ENCODE measurements at regions not wholly inside any gene's neighbourhood (a gene's known extent, or its start where the extent isn't known, plus 50 kb on each side); places are given as distances from the start of the nearest gene placed in this dataset.

DNA sequence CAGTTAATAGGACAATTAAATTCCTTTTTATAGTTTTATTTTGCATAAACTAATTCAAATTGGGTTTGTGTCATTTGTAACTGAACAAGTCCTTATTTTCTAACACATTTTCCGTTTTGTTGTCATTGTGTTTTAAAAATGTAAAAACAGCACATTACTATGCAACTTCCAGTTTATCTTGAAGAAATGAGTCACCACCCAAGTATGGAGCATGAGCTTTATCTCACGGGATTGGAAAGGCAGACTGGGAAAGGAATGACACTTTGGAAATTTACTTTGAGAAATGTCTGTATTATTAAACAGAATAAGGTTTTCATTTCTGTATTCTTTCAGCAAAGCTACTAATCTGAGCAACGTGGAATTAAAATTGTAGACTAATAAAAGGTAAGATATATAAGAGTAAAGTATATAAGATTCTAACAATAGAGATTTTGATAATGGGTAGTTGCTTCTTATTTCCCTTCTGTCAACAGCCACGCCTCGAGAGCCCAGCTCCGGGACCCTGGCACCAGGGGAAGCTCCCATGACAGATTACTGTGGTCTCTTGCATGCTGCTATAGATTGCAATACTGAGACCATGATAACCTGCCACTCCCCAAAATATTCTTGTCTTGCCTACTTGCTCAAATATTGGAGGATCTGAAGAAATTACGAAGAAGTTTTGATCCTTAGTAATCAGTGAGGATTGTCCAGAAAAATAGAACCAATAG, 433.1 kb downstream of the CHSY3 start:
- Histone ChIP-seq H2BK120ac (ENCODE audit: low read depth, low read length) (no peak overlapping the region), H3K18ac (ENCODE audit: low read length) (no peak overlapping the region)

DNA sequence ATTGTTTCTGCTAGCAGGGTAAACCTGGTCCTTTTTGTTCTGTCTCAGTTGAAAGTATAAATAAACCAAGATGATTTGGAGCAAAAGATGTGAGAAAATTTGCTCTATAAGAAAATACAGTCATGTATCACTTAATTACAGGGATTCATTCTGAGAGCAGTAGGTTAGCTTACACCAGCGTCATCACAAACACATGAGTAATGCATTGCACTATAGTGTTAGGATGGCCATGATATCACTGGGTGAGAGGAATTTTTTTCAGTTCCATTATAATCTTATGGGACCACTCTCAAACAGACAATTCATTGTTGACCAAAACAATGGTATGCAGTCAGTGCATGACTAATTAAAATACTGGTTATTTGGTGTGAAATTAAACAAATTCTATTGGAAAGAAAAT, 430.9 kb downstream of the CHSY3 start:
- Histone ChIP-seq H3K4me2 (ENCODE audit: insufficient read depth, low read length, poor library complexity, severe bottlenecking) (no peak overlapping the region), H3K9me3 (replicated peaks in 1 of 2; ENCODE audit: control insufficient read depth in 2 of 2, insufficient read depth in 1 of 2, low read depth in 1 of 2, low read length in 2 of 2) (no peaks in the 10 kb centered on the region), H2BK5ac (ENCODE audit: low read length) (no peak overlapping the region), H3K27me3 (ENCODE audit: control insufficient read depth in 3 of 3, insufficient read depth in 3 of 3, low read depth in 1 of 3, low read length in 3 of 3) (no peaks in the 10 kb centered on the region), H2BK120ac (ENCODE audit: low read depth, low read length) (no peak overlapping the region), H3K14ac (ENCODE audit: low read length) (no peak overlapping the region), H3K23ac (ENCODE audit: low read depth, low read length, poor library complexity) (no peak overlapping the region), H3K36me3 (replicated peaks in 1 of 2; ENCODE audit: control insufficient read depth in 2 of 2, insufficient read depth in 2 of 2, low read length in 2 of 2) (no peaks in the 10 kb centered on the region), H4K8ac (ENCODE audit: low read depth, low read length) (no peak overlapping the region), H3K4ac (ENCODE audit: low read length) (no peak overlapping the region), H2AFZ (ENCODE audit: low read length) (no peak overlapping the region), H3K4me1 (ENCODE audit: control insufficient read depth in 2 of 2, insufficient read depth in 1 of 2, low read depth in 1 of 2, low read length in 2 of 2) (no peaks in the 10 kb centered on the region), H3K79me1 (ENCODE audit: low read depth, low read length) (no peaks in the 10 kb centered on the region), H2BK12ac (ENCODE audit: low read length) (no peak overlapping the region), H3K27ac (replicated peaks; ENCODE audit: low read length) (no peak overlapping the region), H3K18ac (ENCODE audit: low read length) (no peak overlapping the region), H3K9ac (ENCODE audit: low read depth, low read length, poor library complexity) (no peak overlapping the region), H4K91ac (ENCODE audit: low read depth, low read length, poor library complexity) (no peak overlapping the region), H2BK15ac (ENCODE audit: low read length) (no peak overlapping the region), H3K4me3 (ENCODE audit: low read length in 2 of 2) (no peak overlapping the region), H2AK5ac (ENCODE audit: low read depth, low read length) (no peak overlapping the region)
- no CpG with 5 or more reads among the region's 1 CpG for WGBS, 2 donors (ENCODE audit: extremely low coverage in 2 of 2, insufficient read length in 2 of 2, insufficient replicate concordance in 1 of 2)
- no peak for DNase-seq (ENCODE audit: low spot score)

More for the DNA sequence above, 433.1 kb downstream of the CHSY3 start:
- no peaks in the 10 kb centered on the region for H3K27me3 ChIP-seq (ENCODE audit: control insufficient read depth in 3 of 3, insufficient read depth in 3 of 3, low read depth in 1 of 3, low read length in 3 of 3)
- no peak overlapping the region for H4K8ac ChIP-seq (ENCODE audit: low read depth, low read length)
- no peak overlapping the region for H3K4me2 ChIP-seq (ENCODE audit: insufficient read depth, low read length, poor library complexity, severe bottlenecking)
- H3K9me3 ChIP-seq (replicated peaks in 1 of 2; ENCODE audit: control insufficient read depth in 2 of 2, insufficient read depth in 1 of 2, low read depth in 1 of 2, low read length in 2 of 2), result no peaks in the 10 kb centered on the region
- H3K4me1 ChIP-seq (ENCODE audit: control insufficient read depth in 2 of 2, insufficient read depth in 1 of 2, low read depth in 1 of 2, low read length in 2 of 2), result no peaks in the 10 kb centered on the region
- no peaks in the 10 kb centered on the region for H3K79me1 ChIP-seq (ENCODE audit: low read depth, low read length)
- no peak overlapping the region for H4K91ac ChIP-seq (ENCODE audit: low read depth, low read length, poor library complexity)
- no peak overlapping the region for H2BK15ac ChIP-seq (ENCODE audit: low read length)
- no peak overlapping the region for H3K9ac ChIP-seq (ENCODE audit: low read depth, low read length, poor library complexity)
- H3K27ac ChIP-seq (replicated peaks; ENCODE audit: low read length), result no peak overlapping the region
- H3K4ac ChIP-seq (ENCODE audit: low read length), result no peak overlapping the region
- WGBS, 2 donors (ENCODE audit: extremely low coverage in 2 of 2, insufficient read length in 2 of 2, insufficient replicate concordance in 1 of 2), result no CpG with 5 or more reads among the region's 7 CpGs
- H2BK5ac ChIP-seq (ENCODE audit: low read length), result no peak overlapping the region
- H3K36me3 ChIP-seq (replicated peaks in 1 of 2; ENCODE audit: control insufficient read depth in 2 of 2, insufficient read depth in 2 of 2, low read length in 2 of 2), result no peaks in the 10 kb centered on the region
- no peak overlapping the region for H2AFZ ChIP-seq (ENCODE audit: low read length)
- H2BK12ac ChIP-seq (ENCODE audit: low read length), result no peak overlapping the region
- H3K4me3 ChIP-seq (ENCODE audit: low read length in 2 of 2), result no peak overlapping the region
- no peak overlapping the region for H3K14ac ChIP-seq (ENCODE audit: low read length)
- no peak overlapping the region for H2AK5ac ChIP-seq (ENCODE audit: low read depth, low read length)
- H3K23ac ChIP-seq (ENCODE audit: low read depth, low read length, poor library complexity), result no peak overlapping the region
- DNase-seq (ENCODE audit: low spot score), result no peak

DNA sequence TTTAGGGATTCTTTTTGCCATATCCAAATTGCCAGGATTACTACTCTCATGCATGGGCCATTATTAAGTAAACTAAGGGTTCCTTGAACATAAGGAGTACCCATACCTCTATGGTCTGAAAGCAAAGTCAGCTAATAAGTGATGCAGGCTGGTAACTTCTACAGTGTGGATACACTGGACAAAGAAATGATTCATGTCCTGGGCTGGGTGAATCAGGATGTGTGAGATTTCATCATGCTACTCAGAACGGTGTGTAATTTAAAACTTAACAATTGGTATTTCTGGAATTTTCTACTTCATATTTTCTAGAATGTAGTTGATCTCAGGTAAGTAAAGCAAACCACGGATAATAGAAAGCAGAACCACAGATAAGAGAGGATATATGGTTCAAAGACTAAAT, 428.8 kb downstream of the CHSY3 start:
- no peak overlapping the region for H3K18ac ChIP-seq (ENCODE audit: low read length)
- no peak overlapping the region for H4K91ac ChIP-seq (ENCODE audit: low read depth, low read length, poor library complexity)
- no peak overlapping the region for H2AFZ ChIP-seq (ENCODE audit: low read length)
- no peak overlapping the region for H3K4ac ChIP-seq (ENCODE audit: low read length)
- no peaks in the 10 kb centered on the region for H3K9me3 ChIP-seq (replicated peaks in 1 of 2; ENCODE audit: control insufficient read depth in 2 of 2, insufficient read depth in 1 of 2, low read depth in 1 of 2, low read length in 2 of 2)
- H3K4me1 ChIP-seq (ENCODE audit: control insufficient read depth in 2 of 2, insufficient read depth in 1 of 2, low read depth in 1 of 2, low read length in 2 of 2), result no peaks in the 10 kb centered on the region
- no peak overlapping the region for H3K23ac ChIP-seq (ENCODE audit: low read depth, low read length, poor library complexity)
- H2BK15ac ChIP-seq (ENCODE audit: low read length), result no peak overlapping the region
- no CpG with 5 or more reads among the region's 2 CpGs for WGBS, 2 donors (ENCODE audit: extremely low coverage in 2 of 2, insufficient read length in 2 of 2, insufficient replicate concordance in 1 of 2)
- no peak overlapping the region for H3K14ac ChIP-seq (ENCODE audit: low read length)
- no peak overlapping the region for H4K8ac ChIP-seq (ENCODE audit: low read depth, low read length)
- H3K36me3 ChIP-seq (replicated peaks in 1 of 2; ENCODE audit: control insufficient read depth in 2 of 2, insufficient read depth in 2 of 2, low read length in 2 of 2), result no peaks in the 10 kb centered on the region
- DNase-seq (ENCODE audit: low spot score), result no peak
- H3K4me2 ChIP-seq (ENCODE audit: insufficient read depth, low read length, poor library complexity, severe bottlenecking), result no peak overlapping the region
- H2BK12ac ChIP-seq (ENCODE audit: low read length), result no peak overlapping the region
- no peak overlapping the region for H2AK5ac ChIP-seq (ENCODE audit: low read depth, low read length)
- H2BK120ac ChIP-seq (ENCODE audit: low read depth, low read length), result no peak overlapping the region
- no peak overlapping the region for H2BK5ac ChIP-seq (ENCODE audit: low read length)
- H3K4me3 ChIP-seq (ENCODE audit: low read length in 2 of 2), result no peak overlapping the region
- H3K27ac ChIP-seq (replicated peaks; ENCODE audit: low read length), result no peak overlapping the region
- no peak overlapping the region for H3K9ac ChIP-seq (ENCODE audit: low read depth, low read length, poor library complexity)
- H3K79me1 ChIP-seq (ENCODE audit: low read depth, low read length), result no peaks in the 10 kb centered on the region
- H3K27me3 ChIP-seq (ENCODE audit: control insufficient read depth in 3 of 3, insufficient read depth in 3 of 3, low read depth in 1 of 3, low read length in 3 of 3), result no peaks in the 10 kb centered on the region

DNA sequence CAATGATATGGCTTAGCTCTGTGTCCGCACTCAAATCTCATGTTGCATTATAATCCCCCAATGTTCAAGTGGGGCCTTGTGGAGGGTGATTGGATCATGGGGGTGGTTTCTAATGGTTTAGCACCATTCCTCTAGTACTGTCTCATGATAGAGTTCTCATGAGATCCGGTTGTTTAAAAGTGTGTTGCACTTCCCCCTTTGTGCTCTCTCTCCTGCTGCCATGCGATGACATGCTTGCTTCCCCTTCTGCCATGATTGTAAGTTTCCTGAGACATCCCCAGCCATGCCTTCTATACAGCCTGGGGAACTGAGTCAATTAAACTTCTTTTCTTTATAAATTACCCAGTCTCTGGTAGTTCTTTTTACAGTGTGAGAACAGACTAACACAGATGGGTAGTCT, 427.1 kb downstream of the CHSY3 start:
- H3K79me1 ChIP-seq (ENCODE audit: low read depth, low read length), result no peaks in the 10 kb centered on the region
- no peaks in the 10 kb centered on the region for H3K27me3 ChIP-seq (ENCODE audit: control insufficient read depth in 3 of 3, insufficient read depth in 3 of 3, low read depth in 1 of 3, low read length in 3 of 3)
- H3K23ac ChIP-seq (ENCODE audit: low read depth, low read length, poor library complexity), result no peak overlapping the region
- no peak overlapping the region for H4K91ac ChIP-seq (ENCODE audit: low read depth, low read length, poor library complexity)
- H3K27ac ChIP-seq (replicated peaks; ENCODE audit: low read length), result no peak overlapping the region
- H2AK5ac ChIP-seq (ENCODE audit: low read depth, low read length), result no peak overlapping the region
- no peak overlapping the region for H2BK5ac ChIP-seq (ENCODE audit: low read length)
- H2AFZ ChIP-seq (ENCODE audit: low read length), result no peak overlapping the region
- H3K4me1 ChIP-seq (ENCODE audit: control insufficient read depth in 2 of 2, insufficient read depth in 1 of 2, low read depth in 1 of 2, low read length in 2 of 2), result no peaks in the 10 kb centered on the region
- no peak for DNase-seq (ENCODE audit: low spot score)
- H3K18ac ChIP-seq (ENCODE audit: low read length), result no peak overlapping the region
- no CpG with 5 or more reads among the region's 3 CpGs for WGBS, 2 donors (ENCODE audit: extremely low coverage in 2 of 2, insufficient read length in 2 of 2, insufficient replicate concordance in 1 of 2)
- no peaks in the 10 kb centered on the region for H3K36me3 ChIP-seq (replicated peaks in 1 of 2; ENCODE audit: control insufficient read depth in 2 of 2, insufficient read depth in 2 of 2, low read length in 2 of 2)
- no peak overlapping the region for H3K4me3 ChIP-seq (ENCODE audit: low read length in 2 of 2)
- H2BK12ac ChIP-seq (ENCODE audit: low read length), result no peak overlapping the region
- no peak overlapping the region for H3K14ac ChIP-seq (ENCODE audit: low read length)
- no peak overlapping the region for H3K4me2 ChIP-seq (ENCODE audit: insufficient read depth, low read length, poor library complexity, severe bottlenecking)
- no peak overlapping the region for H3K9ac ChIP-seq (ENCODE audit: low read depth, low read length, poor library complexity)
- H3K9me3 ChIP-seq (replicated peaks in 1 of 2; ENCODE audit: control insufficient read depth in 2 of 2, insufficient read depth in 1 of 2, low read depth in 1 of 2, low read length in 2 of 2), result no peaks in the 10 kb centered on the region
- H4K8ac ChIP-seq (ENCODE audit: low read depth, low read length), result no peak overlapping the region
- no peak overlapping the region for H2BK120ac ChIP-seq (ENCODE audit: low read depth, low read length)
- H3K4ac ChIP-seq (ENCODE audit: low read length), result no peak overlapping the region
- H2BK15ac ChIP-seq (ENCODE audit: low read length), result no peak overlapping the region

Data from neuronal stem cell (in vitro differentiated cells).